ENCODE measurements at regions not wholly inside any gene's neighbourhood (a gene's known extent, or its start where the extent isn't known, plus 50 kb on each side); places are given as distances from the start of the nearest gene placed in this dataset.

DNA sequence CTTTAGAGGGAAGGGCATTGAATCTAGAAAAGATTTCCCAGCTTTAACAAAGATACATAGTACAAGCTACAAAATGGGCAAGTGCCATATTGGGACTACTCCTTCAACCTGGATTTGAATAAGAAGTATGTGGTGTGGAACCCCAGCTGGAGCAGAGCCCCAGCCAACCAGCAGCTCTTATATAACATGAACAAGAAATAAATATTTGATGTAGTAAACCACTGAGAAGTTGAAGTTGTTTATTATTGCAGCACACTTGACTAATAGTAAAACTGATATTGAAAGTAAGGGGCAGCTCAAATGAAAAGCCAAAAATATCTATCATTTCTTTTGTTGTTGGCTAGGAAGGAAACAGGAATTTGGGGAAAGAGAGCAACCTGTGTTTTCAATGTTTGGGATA, 701.8 kb downstream of the TMTC2 start:
- Mint-ChIP-seq H3K4me1 (ENCODE audit: low read depth) (no peaks in the 10 kb centered on the region), H3K4me3 (no peak overlapping the region), H3K9me3 (no peaks in the 10 kb centered on the region), H3K27ac (no peak overlapping the region), H3K36me3 (no peaks in the 10 kb centered on the region), H3K27me3 (no peaks in the 10 kb centered on the region)
- ChIA-PET POLR2A (no interaction called here), CTCF (interaction anchor here (1.9 kb wide), 1 partner anchor 703 kb away, joined by 10 read pairs; no protein-coding TSS in a partner anchor)
- DNase-seq: no peak
- intact Hi-C loops (cut with micrococcal nuclease): loop anchor here (5.0 kb wide), 1 partner anchor 386 kb away; no protein-coding TSS in a partner anchor

DNA sequence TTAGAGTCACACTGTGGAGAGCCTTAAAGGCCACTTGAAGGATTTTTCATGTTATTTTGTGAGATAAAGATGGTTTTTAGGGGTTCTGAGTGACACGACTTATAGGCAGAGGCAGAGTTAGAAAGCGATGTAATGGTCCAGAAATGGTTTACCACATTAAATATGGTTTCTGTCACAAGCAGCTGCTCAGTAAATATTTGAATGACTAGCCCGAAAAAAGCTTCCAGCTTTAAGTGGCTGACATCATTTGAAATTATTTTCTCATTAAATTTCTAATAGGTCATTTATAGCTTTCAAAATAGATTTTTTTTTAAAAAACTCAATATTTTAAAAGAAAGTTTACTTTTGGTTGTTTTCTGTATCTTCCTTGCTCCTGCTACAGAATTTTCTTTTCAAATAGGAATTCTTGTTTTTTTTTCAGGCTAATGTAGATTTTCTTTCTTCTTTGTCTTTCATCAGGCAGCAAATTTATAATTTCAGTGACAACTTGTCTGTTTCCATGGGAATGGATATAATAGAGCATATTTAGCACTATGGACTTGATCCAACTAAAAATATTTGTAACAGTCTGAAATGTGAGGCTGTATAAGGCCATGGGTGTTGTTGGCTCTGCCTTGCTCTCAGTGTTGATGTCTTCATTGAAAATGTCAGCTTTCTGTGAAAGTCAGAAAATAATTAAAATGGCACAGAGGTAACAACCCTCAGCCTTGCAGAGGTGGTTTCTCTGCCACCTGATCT, 700.0 kb downstream of the TMTC2 start:
- Mint-ChIP-seq H3K27me3 (no peaks in the 10 kb centered on the region), H3K27ac (no peak overlapping the region), H3K4me1 (ENCODE audit: low read depth) (no peaks in the 10 kb centered on the region), H3K4me3 (no peak overlapping the region), H3K36me3 (no peaks in the 10 kb centered on the region), H3K9me3 (no peaks in the 10 kb centered on the region)
- ChIA-PET CTCF (interaction anchor here (0.9 kb wide), 1 partner anchor 701 kb away, joined by 5 read pairs; no protein-coding TSS in a partner anchor), POLR2A (no interaction called here)
- no peak for DNase-seq
- intact Hi-C loops (cut with micrococcal nuclease): loop anchor here (5.0 kb wide), 1 partner anchor 384 kb away; no protein-coding TSS in a partner anchor

DNA sequence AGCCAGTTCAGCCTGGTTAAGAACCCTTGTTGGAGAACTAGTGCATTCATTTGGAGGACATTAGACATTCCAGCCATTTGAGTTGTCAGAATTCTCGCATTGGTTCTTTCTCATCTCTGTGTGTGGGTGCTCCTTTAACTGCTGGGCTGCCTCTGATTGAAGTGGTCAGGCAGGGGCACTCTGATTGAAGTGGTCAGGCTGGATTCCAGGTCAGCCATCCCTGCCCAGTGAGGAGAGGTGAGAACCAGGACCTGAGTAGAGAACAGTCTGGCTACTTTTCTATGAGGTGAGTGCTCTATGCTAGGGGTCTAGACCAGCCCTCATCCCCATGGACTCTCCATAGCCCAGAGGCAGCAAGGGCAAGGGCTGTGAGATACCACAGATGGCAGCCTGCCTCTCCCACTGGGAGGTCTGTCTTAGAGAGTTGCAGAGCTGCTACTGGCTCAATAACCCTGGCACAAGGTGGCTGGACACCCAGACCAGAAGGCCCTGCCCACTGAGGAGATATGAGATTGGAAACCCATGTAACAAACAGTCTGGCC, 691.6 kb downstream of the TMTC2 start:
- intact Hi-C loops (cut with micrococcal nuclease): no loop called here
- Mint-ChIP-seq H3K36me3 (no peaks in the 10 kb centered on the region), H3K27ac (no peak overlapping the region), H3K27me3 (no peaks in the 10 kb centered on the region), H3K4me3 (no peak overlapping the region), H3K4me1 (ENCODE audit: low read depth) (no peaks in the 10 kb centered on the region), H3K9me3 (no peaks in the 10 kb centered on the region)
- CTCF ChIA-PET: no interaction called here
- POLR2A ChIA-PET: no interaction called here
- DNase-seq: no peak

DNA sequence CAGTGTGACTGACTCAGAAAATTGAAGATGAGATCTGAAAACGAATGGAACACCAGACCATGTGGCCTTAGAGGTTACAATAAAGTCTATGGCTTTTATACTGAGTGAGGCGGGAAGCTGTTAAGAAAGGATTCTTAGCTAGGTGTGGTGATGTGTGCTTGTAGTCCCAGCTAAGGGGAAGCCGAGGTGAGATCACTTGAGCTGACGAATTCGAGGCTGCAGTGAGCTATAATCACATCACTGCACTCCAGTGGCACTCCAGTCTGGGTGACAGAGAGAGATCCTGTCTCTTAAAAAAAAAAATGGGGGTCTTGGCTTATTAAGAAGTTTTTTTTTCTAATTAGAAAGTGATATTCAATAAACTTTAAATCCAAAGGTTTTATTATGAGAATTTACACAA, 678.6 kb downstream of the TMTC2 start:
- ChIA-PET POLR2A (no interaction called here), CTCF (no interaction called here)
- Mint-ChIP-seq H3K9me3 (no peaks in the 10 kb centered on the region), H3K4me1 (ENCODE audit: low read depth) (no peaks in the 10 kb centered on the region), H3K36me3 (no peaks in the 10 kb centered on the region), H3K27me3 (no peaks in the 10 kb centered on the region), H3K4me3 (no peak overlapping the region), H3K27ac (no peak overlapping the region)
- DNase-seq: no peak
- intact Hi-C loops (cut with micrococcal nuclease): no loop called here

DNA sequence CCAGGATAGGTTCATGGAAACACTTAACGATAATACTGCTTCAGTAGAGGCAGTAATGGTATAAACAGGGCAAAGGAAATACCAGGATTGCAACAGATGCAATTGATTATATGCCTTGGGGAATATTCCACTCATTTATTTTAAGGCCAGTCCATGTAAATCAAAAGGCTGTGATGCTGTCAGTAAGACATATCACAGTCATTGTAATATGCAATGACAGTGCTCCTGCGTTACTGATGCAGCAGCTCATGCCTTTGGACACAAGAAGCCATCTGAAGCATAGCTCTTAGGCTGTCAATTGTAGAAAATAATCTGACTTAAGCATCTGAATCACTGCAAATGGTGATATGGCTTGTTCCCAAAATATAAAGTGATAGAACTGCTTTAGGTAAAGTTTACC, 674.8 kb downstream of the TMTC2 start:
- intact Hi-C loops (cut with micrococcal nuclease): no loop called here
- H3K9me3 Mint-ChIP-seq: no peaks in the 10 kb centered on the region
- no peak for DNase-seq
- no peak overlapping the region for H3K27ac Mint-ChIP-seq
- no peak overlapping the region for H3K4me3 Mint-ChIP-seq
- H3K4me1 Mint-ChIP-seq (ENCODE audit: low read depth): no peaks in the 10 kb centered on the region
- POLR2A ChIA-PET: no interaction called here
- H3K27me3 Mint-ChIP-seq: no peaks in the 10 kb centered on the region
- H3K36me3 Mint-ChIP-seq: no peaks in the 10 kb centered on the region
- CTCF ChIA-PET: no interaction called here

DNA sequence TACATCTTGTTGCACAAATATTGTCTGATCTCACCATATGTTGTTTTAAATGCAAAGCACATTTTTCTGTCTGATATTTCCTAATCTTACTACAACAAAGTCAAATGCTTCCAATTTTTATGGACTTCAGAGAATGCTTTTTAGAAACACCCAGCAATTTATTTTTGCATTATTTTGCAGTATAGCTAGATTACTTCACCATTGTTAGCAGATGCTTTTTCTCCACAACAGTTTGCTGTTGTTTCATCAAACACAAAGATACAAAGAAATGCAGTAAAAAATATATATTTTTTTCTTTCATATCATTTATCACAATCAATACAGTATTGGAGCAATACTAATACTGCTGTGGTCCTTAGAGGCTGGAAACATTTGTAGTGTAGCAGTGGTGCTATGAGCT, 674.4 kb downstream of the TMTC2 start:
- ChIA-PET CTCF (no interaction called here), POLR2A (no interaction called here)
- H3K9me3 Mint-ChIP-seq: no peaks in the 10 kb centered on the region
- no peak overlapping the region for H3K4me3 Mint-ChIP-seq
- H3K4me1 Mint-ChIP-seq (ENCODE audit: low read depth): no peaks in the 10 kb centered on the region
- no peaks in the 10 kb centered on the region for H3K27me3 Mint-ChIP-seq
- H3K36me3 Mint-ChIP-seq: no peaks in the 10 kb centered on the region
- no peak for DNase-seq
- intact Hi-C loops (cut with micrococcal nuclease): no loop called here
- no peak overlapping the region for H3K27ac Mint-ChIP-seq

DNA sequence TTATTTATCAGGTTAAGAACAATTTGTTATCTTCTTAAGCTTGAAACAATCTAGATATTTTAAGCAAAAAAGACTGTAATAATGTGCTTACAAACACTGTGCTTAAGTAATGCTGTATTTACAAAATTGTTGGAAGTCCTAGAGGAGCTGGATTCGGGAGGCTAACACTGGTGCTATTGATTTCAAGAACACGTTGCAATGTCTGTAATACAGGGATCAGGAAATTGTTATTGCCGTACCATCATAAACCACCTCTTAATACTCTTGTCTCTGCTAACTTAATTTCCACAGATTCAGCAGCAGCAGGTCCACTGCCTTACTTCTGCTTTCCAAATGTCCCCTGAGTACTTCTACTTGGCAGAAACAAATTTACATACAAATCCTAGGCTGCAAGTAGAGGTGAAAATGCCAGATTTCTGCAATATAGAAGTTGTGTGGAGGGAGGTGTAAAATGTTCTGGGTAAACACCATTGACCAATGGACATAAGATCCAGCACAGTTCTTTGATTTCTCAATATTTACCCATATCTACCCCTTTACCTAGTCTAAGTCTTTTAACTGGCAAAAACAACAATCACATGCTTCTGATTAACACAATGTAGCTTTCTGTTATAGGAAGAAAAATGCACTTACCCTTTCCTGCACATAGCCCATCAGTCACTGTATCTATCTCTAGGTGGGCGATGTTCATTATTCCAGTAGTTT, 663.4 kb downstream of the TMTC2 start:
- H3K9me3 Mint-ChIP-seq: no peaks in the 10 kb centered on the region
- ChIA-PET POLR2A (no interaction called here), CTCF (no interaction called here)
- no peaks in the 10 kb centered on the region for H3K36me3 Mint-ChIP-seq
- no peaks in the 10 kb centered on the region for H3K27me3 Mint-ChIP-seq
- intact Hi-C loops (cut with micrococcal nuclease): no loop called here
- no peak for DNase-seq
- no peaks in the 10 kb centered on the region for H3K4me1 Mint-ChIP-seq (ENCODE audit: low read depth)
- no peak overlapping the region for H3K4me3 Mint-ChIP-seq
- no peak overlapping the region for H3K27ac Mint-ChIP-seq

DNA sequence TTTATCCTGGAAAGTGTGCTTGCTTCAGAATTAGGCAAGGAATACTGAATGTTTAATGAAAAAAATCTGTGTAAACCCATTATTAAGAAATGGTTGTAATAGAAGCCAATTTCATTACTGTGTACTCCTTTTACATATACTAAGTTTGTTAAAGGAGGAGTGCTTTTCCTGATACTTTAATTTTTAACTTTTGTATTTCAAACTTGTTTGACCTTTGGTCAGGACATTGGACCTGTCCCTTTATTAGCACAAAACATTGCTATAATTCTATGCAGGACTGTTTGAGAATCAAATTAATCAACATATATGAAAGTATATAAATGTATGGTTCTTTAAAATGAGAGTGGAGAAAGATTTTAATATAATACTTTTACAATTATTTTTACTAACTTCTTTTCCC, 659.6 kb downstream of the TMTC2 start:
- H3K27ac Mint-ChIP-seq: no peak overlapping the region
- H3K36me3 Mint-ChIP-seq: no peaks in the 10 kb centered on the region
- POLR2A ChIA-PET: no interaction called here
- no peak for DNase-seq
- H3K27me3 Mint-ChIP-seq: no peaks in the 10 kb centered on the region
- H3K4me1 Mint-ChIP-seq (ENCODE audit: low read depth): no peaks in the 10 kb centered on the region
- CTCF ChIA-PET: no interaction called here
- intact Hi-C loops (cut with micrococcal nuclease): no loop called here
- no peaks in the 10 kb centered on the region for H3K9me3 Mint-ChIP-seq
- H3K4me3 Mint-ChIP-seq: no peak overlapping the region

DNA sequence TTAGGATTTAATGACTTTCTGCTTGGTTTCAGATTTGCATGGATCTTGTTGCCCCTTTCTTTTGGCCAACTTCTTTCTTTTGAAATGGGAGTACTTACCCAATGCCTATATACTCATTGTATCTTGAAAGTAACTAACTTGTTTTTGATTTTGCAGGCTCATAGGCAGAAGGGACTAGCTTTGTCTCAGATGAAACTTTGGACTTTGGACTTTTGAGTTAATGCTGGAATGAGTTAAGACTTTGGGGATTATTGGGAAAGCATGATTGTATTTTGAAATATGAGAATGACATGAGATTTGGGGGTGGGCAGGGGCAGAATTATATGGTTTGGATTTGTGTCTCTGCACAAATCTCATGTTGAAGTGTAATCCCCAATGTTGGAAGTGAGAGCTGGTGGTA, 657.1 kb downstream of the TMTC2 start:
- CTCF ChIA-PET: no interaction called here
- Mint-ChIP-seq H3K4me3 (no peak overlapping the region), H3K9me3 (peaks cover 2% of the 10 kb centered on the region), H3K4me1 (ENCODE audit: low read depth) (no peaks in the 10 kb centered on the region), H3K27ac (no peak overlapping the region), H3K27me3 (no peaks in the 10 kb centered on the region), H3K36me3 (no peaks in the 10 kb centered on the region)
- no peak for DNase-seq
- intact Hi-C loops (cut with micrococcal nuclease): no loop called here
- POLR2A ChIA-PET: no interaction called here

DNA sequence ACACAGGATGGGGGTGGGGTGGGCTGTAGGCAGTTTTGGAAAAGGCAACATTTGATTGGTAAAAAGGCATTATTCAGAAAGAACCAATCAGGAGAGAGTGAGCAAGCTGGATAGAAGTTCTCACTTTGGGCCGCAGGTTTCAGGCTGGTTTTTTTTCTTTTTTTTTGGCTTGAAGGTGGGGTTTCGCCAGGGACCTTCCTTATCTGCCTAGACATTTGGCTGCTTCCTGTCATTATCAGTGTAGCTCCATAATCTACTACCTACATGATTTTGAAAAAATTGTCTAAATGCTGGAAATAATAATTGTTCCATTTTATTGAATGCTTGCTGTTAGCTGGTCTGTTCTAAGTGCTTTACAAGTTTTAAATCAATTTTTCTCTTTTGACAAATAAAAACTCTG, 649.0 kb downstream of the TMTC2 start:
- H3K27ac Mint-ChIP-seq: no peak overlapping the region
- no peaks in the 10 kb centered on the region for H3K4me1 Mint-ChIP-seq (ENCODE audit: low read depth)
- no peak for DNase-seq
- no peaks in the 10 kb centered on the region for H3K36me3 Mint-ChIP-seq
- peaks cover under 1% of the 10 kb centered on the region for H3K9me3 Mint-ChIP-seq
- ChIA-PET CTCF (no interaction called here), POLR2A (no interaction called here)
- no peaks in the 10 kb centered on the region for H3K27me3 Mint-ChIP-seq
- H3K4me3 Mint-ChIP-seq: no peak overlapping the region
- intact Hi-C loops (cut with micrococcal nuclease): no loop called here

DNA sequence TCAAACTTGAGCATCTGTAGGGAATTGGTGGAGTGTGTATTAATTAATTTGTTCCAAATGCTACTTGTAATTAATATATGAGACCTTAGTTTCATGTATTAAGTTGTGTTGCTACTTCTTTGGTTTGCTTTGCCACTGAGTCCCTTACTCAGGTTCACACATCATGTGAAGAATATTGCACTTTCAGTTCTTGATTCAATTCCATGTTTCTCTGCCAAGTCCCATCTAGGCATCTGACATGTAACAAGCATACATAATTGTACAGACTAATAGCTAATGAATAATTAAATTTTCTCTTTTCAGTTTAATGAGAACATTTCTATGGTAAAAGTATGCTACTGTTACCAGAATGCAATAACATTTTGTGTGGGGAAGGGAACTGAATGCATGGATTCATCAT, 640.0 kb downstream of the TMTC2 start:
- H3K27me3 Mint-ChIP-seq: no peaks in the 10 kb centered on the region
- no peaks in the 10 kb centered on the region for H3K4me1 Mint-ChIP-seq (ENCODE audit: low read depth)
- POLR2A ChIA-PET: no interaction called here
- intact Hi-C loops (cut with micrococcal nuclease): no loop called here
- DNase-seq: no peak
- no peaks in the 10 kb centered on the region for H3K9me3 Mint-ChIP-seq
- no peaks in the 10 kb centered on the region for H3K36me3 Mint-ChIP-seq
- H3K27ac Mint-ChIP-seq: no peak overlapping the region
- CTCF ChIA-PET: no interaction called here
- no peak overlapping the region for H3K4me3 Mint-ChIP-seq

DNA sequence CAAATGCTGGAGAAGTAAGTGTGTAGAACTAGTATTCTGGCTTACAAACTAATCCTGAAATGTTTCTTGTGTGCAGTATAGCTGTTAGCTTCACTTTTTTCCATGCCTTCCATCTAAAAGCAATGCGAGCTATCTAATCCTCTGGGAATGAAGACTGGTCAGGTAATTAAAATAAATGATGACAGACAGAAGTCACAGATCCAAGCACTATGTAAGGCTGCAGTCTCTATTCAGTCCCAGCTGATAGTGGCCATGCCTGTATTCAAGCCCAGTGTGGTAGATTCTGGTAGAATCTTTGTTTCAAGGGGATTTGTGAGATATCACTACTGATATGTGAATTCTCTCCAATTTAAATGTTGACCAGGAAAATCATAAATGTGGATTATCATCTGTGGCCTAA, 637.2 kb downstream of the TMTC2 start:
- CTCF ChIA-PET: no interaction called here
- POLR2A ChIA-PET: no interaction called here
- Mint-ChIP-seq H3K9me3 (no peaks in the 10 kb centered on the region), H3K4me1 (ENCODE audit: low read depth) (no peaks in the 10 kb centered on the region), H3K36me3 (no peaks in the 10 kb centered on the region), H3K27me3 (no peaks in the 10 kb centered on the region), H3K4me3 (no peak overlapping the region), H3K27ac (no peak overlapping the region)
- intact Hi-C loops (cut with micrococcal nuclease): no loop called here
- DNase-seq: no peak

DNA sequence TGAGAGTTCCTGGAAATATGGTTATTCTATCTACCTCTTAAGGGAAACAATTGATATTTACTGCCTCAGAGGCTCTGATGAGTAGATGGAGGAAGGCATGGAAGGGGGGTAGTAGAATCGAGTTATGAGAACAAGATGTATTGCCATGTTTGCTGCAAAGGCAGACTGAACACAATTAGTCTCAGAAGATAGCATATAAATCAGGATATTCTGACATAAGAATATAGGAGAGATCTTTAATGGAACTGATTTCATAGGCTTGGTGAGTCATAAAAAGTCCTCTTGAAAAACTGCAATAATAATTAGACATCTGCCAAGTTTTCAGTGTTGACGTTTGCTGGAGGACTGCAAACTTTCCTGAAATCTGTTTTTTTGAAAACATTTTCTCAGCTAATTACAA, 636.1 kb downstream of the TMTC2 start:
- no peak for DNase-seq
- H3K27ac Mint-ChIP-seq: no peak overlapping the region
- H3K4me3 Mint-ChIP-seq: no peak overlapping the region
- ChIA-PET CTCF (no interaction called here), POLR2A (no interaction called here)
- H3K9me3 Mint-ChIP-seq: no peaks in the 10 kb centered on the region
- intact Hi-C loops (cut with micrococcal nuclease): no loop called here
- H3K36me3 Mint-ChIP-seq: no peaks in the 10 kb centered on the region
- H3K4me1 Mint-ChIP-seq (ENCODE audit: low read depth): no peaks in the 10 kb centered on the region
- H3K27me3 Mint-ChIP-seq: no peaks in the 10 kb centered on the region
